Activated naive CD8-positive, alpha-beta T cell treated with anti-CD3 and anti-CD28 coated beads for 36 hours (primary cell): ENCODE measurements at regions not wholly inside any gene's neighbourhood (a gene's known extent, or its start where the extent isn't known, plus 50 kb on each side); places are given as distances from the start of the nearest gene placed in this dataset.
"Not testable (repeated sequence)": the region's sequence is repeated elsewhere in the genome, so short reads cannot be mapped to it uniquely, and the experiment has no call there.

Experiments used
- DNase-seq: peaks from one replicate; pipeline ENCODE4 v3.0.0; 2021
- H3K27ac Mint-ChIP-seq: one replicate; pipeline ENCODE4 v1.8.0; 2022; ENCODE audit warnings: mild to moderate bottlenecking, moderate library complexity, mixed read lengths
- H3K27me3 Mint-ChIP-seq: one replicate; pipeline ENCODE4 v1.8.0; 2022; ENCODE audit warnings: mild to moderate bottlenecking, mixed read lengths
- H3K36me3 Mint-ChIP-seq: one replicate; pipeline ENCODE4 v1.8.0; 2021; ENCODE audit warnings: mild to moderate bottlenecking, mixed read lengths
- H3K4me1 Mint-ChIP-seq: one replicate; pipeline ENCODE4 v1.8.0; 2021; ENCODE audit warnings: mixed read lengths
- H3K4me3 Mint-ChIP-seq: one replicate; pipeline ENCODE4 v1.8.0; 2022; ENCODE audit warnings: mild to moderate bottlenecking, moderate library complexity, mixed read lengths
- H3K9me3 Mint-ChIP-seq: one replicate; pipeline ENCODE4 v1.8.0; 2022; ENCODE audit warnings: mixed read lengths

DNA sequence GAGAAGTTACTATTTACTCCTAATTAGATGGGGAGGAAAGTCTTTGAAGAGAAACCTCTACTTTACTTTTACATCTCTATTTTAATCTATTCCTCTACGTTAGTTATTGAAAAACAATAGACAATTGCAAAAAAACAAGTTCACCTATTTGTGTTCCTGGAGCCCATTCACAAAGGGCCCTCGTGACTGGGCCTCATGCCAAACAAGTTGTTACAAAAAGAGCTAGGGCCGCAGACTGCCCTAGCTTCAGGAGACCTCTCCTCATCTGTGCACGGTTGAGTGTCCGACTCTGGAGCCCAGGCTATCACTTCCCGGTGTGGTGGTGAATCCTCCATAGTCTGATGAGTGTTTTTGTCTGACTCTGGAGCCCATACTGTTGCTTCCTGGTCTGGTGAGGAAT is 190.9 kb downstream of the ZNF486 start:
- Mint-ChIP-seq H3K4me3 (no peak overlapping the region), H3K36me3 (peaks cover 2% of the 10 kb centered on the region), H3K9me3 (peaks cover 23% of the 10 kb centered on the region), H3K27me3 (no peaks in the 10 kb centered on the region), H3K4me1 (no peaks in the 10 kb centered on the region), H3K27ac (no peak overlapping the region)
- no peak for DNase-seq

GRCh38 chr19:20351244-20351643 is 184.2 kb downstream of the ZNF486 start:
- H3K4me3 Mint-ChIP-seq, result no peak overlapping the region
- H3K36me3 Mint-ChIP-seq, result no peaks in the 10 kb centered on the region
- peaks cover 3% of the 10 kb centered on the region for H3K9me3 Mint-ChIP-seq
- H3K27me3 Mint-ChIP-seq, result no peaks in the 10 kb centered on the region
- H3K27ac Mint-ChIP-seq, result no peak overlapping the region
- no peaks in the 10 kb centered on the region for H3K4me1 Mint-ChIP-seq
- DNase-seq, result no peak

DNA sequence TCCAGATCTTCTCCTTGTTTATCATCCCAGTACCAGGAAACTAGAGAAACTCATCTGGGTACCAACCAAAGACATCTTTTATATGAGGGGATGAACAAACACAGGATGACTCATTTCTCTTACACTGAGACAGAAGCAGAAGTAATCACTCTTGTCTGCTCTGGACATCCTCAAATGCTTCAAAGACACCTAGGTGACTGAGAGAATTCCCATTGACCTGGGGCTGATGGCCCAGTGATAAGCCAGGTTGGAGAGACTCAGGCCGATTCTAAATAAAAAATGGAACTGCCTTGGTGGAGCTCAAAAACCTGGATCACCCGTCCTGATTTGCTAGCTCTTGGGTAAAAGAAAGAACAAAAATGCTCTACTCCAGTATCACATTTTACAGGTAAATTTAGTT is 182.2 kb downstream of the ZNF486 start:
- H3K4me3 Mint-ChIP-seq, result no peak overlapping the region
- no peaks in the 10 kb centered on the region for H3K27me3 Mint-ChIP-seq
- no peaks in the 10 kb centered on the region for H3K4me1 Mint-ChIP-seq
- DNase-seq, result no peak
- no peak overlapping the region for H3K27ac Mint-ChIP-seq
- no peaks in the 10 kb centered on the region for H3K9me3 Mint-ChIP-seq
- H3K36me3 Mint-ChIP-seq, result no peaks in the 10 kb centered on the region

GRCh38 chr19:20339444-20339843 is 172.4 kb downstream of the ZNF486 start:
- no peak for DNase-seq
- Mint-ChIP-seq H3K27ac (no peak overlapping the region), H3K27me3 (peaks cover 3% of the 10 kb centered on the region), H3K36me3 (peaks cover 3% of the 10 kb centered on the region), H3K9me3 (peaks cover 4% of the 10 kb centered on the region), H3K4me1 (no peaks in the 10 kb centered on the region), H3K4me3 (no peak overlapping the region)

DNA sequence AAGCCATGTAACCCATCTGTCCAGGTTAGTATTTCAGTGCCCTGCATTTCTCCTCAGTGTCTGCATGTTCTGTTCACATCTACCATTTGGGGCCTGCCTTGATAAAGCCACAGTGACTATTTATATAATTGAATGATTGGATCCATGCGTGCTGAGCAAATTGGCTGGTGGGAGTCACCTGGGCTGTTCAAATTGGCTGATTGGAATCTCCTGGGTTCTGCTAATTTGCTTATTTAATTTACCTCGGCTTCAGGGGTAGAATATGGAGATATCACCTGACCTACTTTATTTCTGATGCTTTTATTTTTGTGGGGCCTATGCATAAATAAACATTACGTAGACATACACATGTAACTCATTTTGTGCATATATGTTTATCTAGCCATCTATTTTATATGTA is 167.7 kb downstream of the ZNF486 start:
- DNase-seq, result no peak
- H3K27ac Mint-ChIP-seq, result no peak overlapping the region
- H3K4me1 Mint-ChIP-seq, result peaks cover 5% of the 10 kb centered on the region
- H3K4me3 Mint-ChIP-seq, result no peak overlapping the region
- peaks cover 3% of the 10 kb centered on the region for H3K36me3 Mint-ChIP-seq
- H3K27me3 Mint-ChIP-seq, result peaks cover 3% of the 10 kb centered on the region
- H3K9me3 Mint-ChIP-seq, result peaks cover 8% of the 10 kb centered on the region

GRCh38 chr19:20333508-20333907 is 166.5 kb downstream of the ZNF486 start:
- no peak overlapping the region for H3K4me3 Mint-ChIP-seq
- DNase-seq, result peak; percentile 6
- H3K4me1 Mint-ChIP-seq, result peaks cover 5% of the 10 kb centered on the region
- H3K9me3 Mint-ChIP-seq, result peaks cover 8% of the 10 kb centered on the region
- H3K27ac Mint-ChIP-seq, result no peak overlapping the region
- peaks cover 3% of the 10 kb centered on the region for H3K27me3 Mint-ChIP-seq
- H3K36me3 Mint-ChIP-seq, result peaks cover 3% of the 10 kb centered on the region

- no peak overlapping the region for H3K4me3 Mint-ChIP-seq
- DNase-seq, result no peak
- H3K27me3 Mint-ChIP-seq, result no peaks in the 10 kb centered on the region
- H3K27ac Mint-ChIP-seq, result no peak overlapping the region
- peaks cover 6% of the 10 kb centered on the region for H3K4me1 Mint-ChIP-seq
- no peaks in the 10 kb centered on the region for H3K36me3 Mint-ChIP-seq
- no peaks in the 10 kb centered on the region for H3K9me3 Mint-ChIP-seq
Measured at GRCh38 chr19:20325151-20325550, 158.1 kb downstream of the ZNF486 start.

DNA sequence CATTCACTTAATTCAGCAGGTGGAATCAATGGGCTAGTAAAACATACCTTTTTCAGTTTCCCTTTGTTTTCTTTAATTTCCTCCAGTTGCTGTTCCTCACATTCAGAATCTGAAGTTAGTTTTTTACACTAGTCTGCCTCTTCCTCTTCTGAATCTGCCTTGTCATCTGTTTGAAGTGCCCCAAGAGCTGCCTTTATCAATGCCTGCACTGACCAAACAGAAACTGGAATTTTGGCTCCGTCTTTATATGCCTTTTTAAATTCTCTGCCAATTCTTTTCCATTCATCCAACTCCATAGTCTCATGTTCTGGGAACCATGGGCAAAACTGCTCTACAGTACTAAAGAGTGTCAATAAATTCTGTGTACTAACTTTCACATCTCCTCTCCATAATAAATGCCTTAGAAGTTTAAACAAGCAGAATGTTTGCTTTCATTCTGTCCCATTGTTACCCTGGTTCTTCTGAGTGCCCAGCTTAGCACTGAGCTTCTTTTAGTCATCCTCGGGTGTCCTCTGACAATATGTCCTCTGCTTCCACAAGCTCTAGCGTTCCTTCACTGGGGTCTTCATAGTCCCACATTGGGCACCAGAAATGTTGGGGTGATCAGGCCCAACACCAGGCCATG is 154.2 kb downstream of the ZNF486 start:
- Mint-ChIP-seq H3K27ac (no peak overlapping the region), H3K27me3 (peaks cover 8% of the 10 kb centered on the region), H3K9me3 (no peaks in the 10 kb centered on the region), H3K4me1 (peaks cover 6% of the 10 kb centered on the region), H3K36me3 (no peaks in the 10 kb centered on the region), H3K4me3 (no peak overlapping the region)
- no peak for DNase-seq

- Mint-ChIP-seq H3K27ac (no peak overlapping the region), H3K36me3 (no peaks in the 10 kb centered on the region), H3K4me3 (no peak overlapping the region), H3K27me3 (peaks cover 8% of the 10 kb centered on the region), H3K4me1 (peaks cover 4% of the 10 kb centered on the region), H3K9me3 (no peaks in the 10 kb centered on the region)
- no peak for DNase-seq
Measured at GRCh38 chr19:20320191-20320590, 153.2 kb downstream of the ZNF486 start.

- peaks cover 8% of the 10 kb centered on the region for H3K27me3 Mint-ChIP-seq
- H3K27ac Mint-ChIP-seq, result no peak overlapping the region
- no peak overlapping the region for H3K4me3 Mint-ChIP-seq
- DNase-seq, result no peak
- no peaks in the 10 kb centered on the region for H3K4me1 Mint-ChIP-seq
- no peaks in the 10 kb centered on the region for H3K36me3 Mint-ChIP-seq
- no peaks in the 10 kb centered on the region for H3K9me3 Mint-ChIP-seq
Measured at GRCh38 chr19:20318616-20319015, 151.6 kb downstream of the ZNF486 start.

GRCh38 chr19:20315543-20315942 is 148.5 kb downstream of the ZNF486 start:
- no peak for DNase-seq
- H3K27me3 Mint-ChIP-seq, result peaks cover 13% of the 10 kb centered on the region
- peaks cover 3% of the 10 kb centered on the region for H3K9me3 Mint-ChIP-seq
- H3K4me1 Mint-ChIP-seq, result no peaks in the 10 kb centered on the region
- no peaks in the 10 kb centered on the region for H3K36me3 Mint-ChIP-seq
- H3K4me3 Mint-ChIP-seq, result no peak overlapping the region
- H3K27ac Mint-ChIP-seq, result no peak overlapping the region

DNA sequence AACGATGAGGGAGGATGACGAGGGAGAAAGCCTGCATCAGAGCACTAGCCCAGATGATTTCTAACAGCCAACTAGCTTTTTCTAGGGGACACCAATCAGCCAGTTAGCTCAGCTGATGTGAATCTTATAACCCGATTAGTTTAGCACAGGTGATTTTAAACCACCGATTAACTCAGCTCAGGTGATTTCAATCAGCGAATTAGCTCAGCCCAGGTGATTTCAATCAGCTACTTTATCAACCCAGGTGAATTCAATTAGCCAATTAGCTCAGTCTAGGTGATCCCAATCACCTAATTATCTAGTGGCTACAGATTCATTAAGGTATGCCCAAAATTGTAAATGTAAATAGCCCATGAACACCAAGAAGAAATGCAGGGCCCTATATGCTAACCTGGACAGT is 146.9 kb downstream of the ZNF486 start:
- Mint-ChIP-seq H3K4me3 (no peak overlapping the region), H3K9me3 (peaks cover 3% of the 10 kb centered on the region)

GRCh38 chr19:20307127-20307526 is 140.1 kb downstream of the ZNF486 start:
- Mint-ChIP-seq H3K9me3 (peaks cover 3% of the 10 kb centered on the region), H3K4me3 (no peak overlapping the region), H3K4me1 (no peaks in the 10 kb centered on the region), H3K27ac (no peak overlapping the region), H3K36me3 (no peaks in the 10 kb centered on the region), H3K27me3 (peaks cover 10% of the 10 kb centered on the region)
- no peak for DNase-seq

More for the DNA sequence above, 146.9 kb downstream of the ZNF486 start:
- DNase-seq, result no peak
- no peak overlapping the region for H3K27ac Mint-ChIP-seq
- H3K27me3 Mint-ChIP-seq, result peaks cover 11% of the 10 kb centered on the region
- H3K36me3 Mint-ChIP-seq, result no peaks in the 10 kb centered on the region
- no peaks in the 10 kb centered on the region for H3K4me1 Mint-ChIP-seq

DNA sequence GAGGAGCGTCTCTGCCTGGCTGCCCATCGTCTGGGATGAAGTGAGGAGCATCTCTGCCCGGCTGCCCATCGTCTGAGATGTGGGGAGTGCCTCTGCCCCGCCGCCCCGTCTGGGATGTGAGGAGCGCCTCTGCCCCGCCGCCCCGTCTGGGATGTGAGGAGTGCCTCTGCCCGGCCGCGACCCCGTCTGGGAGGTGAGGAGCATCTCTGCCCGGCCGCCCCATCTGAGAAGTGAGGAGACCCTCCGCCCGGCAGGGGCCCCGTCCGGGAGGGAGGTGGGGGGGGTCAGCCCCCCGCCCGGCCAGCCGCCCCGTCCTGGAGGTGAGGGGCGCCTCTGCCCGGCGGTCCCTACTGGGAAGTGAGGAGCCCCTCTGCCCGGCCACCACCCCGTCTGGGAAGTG is 129.3 kb downstream of the ZNF486 start:
- H3K27ac Mint-ChIP-seq, result not testable (repeated sequence)

DNA sequence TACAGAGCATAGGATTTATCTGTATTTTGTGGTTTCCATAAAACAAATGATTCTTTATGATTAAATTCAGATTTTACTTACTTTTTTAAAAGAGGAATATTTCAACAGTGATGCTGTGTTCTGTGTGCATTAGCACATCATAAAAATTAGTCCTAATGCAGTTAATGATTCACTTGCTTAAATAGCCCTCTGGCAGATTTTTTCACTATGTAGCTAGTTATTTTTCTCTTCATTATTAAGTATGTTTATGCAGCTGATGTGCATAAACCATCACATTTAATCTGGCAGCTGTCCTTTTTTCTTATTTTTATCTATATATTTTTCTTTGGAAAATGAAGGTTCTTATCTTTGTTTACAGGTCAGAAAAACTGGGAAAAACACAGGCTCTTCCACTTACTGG is 127.2 kb downstream of the ZNF486 start:
- no peaks in the 10 kb centered on the region for H3K4me1 Mint-ChIP-seq
- no peaks in the 10 kb centered on the region for H3K36me3 Mint-ChIP-seq
- H3K27ac Mint-ChIP-seq, result no peak overlapping the region
- no peaks in the 10 kb centered on the region for H3K27me3 Mint-ChIP-seq
- H3K9me3 Mint-ChIP-seq, result no peaks in the 10 kb centered on the region
- no peak for DNase-seq
- no peak overlapping the region for H3K4me3 Mint-ChIP-seq

More for the DNA sequence above, 129.3 kb downstream of the ZNF486 start:
- H3K4me3 Mint-ChIP-seq, H3K4me1 Mint-ChIP-seq, H3K36me3 Mint-ChIP-seq, H3K27me3 Mint-ChIP-seq, H3K9me3 Mint-ChIP-seq, DNase-seq: not testable (repeated sequence)

- H3K4me1 Mint-ChIP-seq, DNase-seq, H3K36me3 Mint-ChIP-seq: not testable (repeated sequence)
Measured at GRCh38 chr19:20292520-20292919, 125.5 kb downstream of the ZNF486 start.

More at GRCh38 chr19:20292520-20292919, 125.5 kb downstream of the ZNF486 start:
- H3K27ac Mint-ChIP-seq, H3K27me3 Mint-ChIP-seq, H3K9me3 Mint-ChIP-seq, H3K4me3 Mint-ChIP-seq: not testable (repeated sequence)
